ENCODE measurements at regions not wholly inside any gene's neighbourhood (a gene's known extent, or its start where the extent isn't known, plus 50 kb on each side); places are given as distances from the start of the nearest gene placed in this dataset.
"Not testable (repeated sequence)": the region's sequence is repeated elsewhere in the genome, so short reads cannot be mapped to it uniquely, and the experiment has no call there.

DNA sequence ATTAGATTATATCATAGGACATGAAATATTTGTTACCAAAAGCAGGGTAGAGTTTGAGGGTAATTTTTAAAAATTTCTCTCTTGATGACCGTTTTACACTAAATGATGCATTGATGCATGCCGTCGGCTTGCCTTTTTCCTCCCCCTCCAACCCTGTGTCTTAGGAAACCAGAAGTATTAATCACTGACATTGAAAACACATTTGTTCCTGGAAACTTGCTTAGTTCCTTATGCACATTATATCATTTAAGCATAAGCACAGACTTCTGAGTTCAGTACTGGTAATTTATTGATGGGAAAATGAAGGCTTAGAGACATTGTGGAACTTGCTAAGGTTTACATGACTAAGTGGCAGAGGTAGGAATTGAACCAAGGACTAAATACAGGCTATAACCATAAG is 206.3 kb upstream of the SPHKAP start:
- no peak for DNase-seq

DNA sequence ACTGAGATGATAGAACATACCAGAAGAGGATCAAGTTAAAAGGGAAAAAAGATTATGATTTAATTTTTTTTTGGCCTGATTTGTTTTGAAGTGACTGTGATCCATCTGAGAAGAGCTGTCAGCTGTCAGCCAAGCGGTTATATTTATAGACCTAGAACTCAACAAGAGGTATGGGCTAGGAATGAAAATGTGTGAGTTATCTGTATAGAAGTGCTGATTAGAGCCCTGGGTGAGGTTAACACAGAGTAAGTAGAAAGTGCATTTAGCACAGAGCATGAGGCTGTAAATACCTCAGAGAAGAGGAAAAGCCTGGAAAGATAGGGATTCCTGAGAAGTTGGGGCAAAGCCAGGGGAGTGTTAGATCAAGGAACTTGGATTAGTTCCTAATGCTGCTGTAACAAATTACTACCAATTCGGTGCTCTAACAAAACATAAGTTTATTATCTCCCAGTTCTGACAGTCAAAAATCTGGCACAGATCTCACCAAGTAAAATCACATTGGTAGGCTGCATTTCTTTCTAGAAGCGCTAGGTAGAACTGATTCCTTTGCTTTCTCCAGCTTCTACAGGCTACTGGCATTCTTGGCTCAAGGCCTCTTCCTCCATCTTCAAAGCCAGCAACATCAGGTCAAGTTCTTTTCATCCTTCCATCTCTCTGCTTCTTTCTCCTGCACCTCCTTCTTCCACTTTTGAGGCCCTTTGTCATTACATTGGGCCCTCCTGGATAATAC is 197.4 kb upstream of the SPHKAP start:
- DNase-seq = no peak

DNA sequence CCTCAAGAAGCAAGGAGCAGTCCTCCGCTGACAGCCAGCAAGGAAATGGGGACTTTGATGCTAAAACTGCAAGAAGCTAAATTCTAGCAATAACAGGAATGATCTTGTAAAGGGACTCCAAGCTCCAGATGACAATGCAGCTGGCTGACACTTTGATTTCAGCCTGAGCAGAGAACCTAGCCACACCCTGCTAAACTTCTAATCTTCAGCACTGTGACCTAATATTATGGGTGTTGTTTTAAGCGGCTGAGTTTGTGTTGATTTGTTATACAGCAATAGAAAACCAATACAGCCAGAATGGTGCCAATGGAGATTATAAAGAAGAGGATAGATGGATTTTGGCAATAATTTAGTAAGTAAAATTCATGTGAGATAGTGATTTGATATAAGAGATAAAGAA is 196.7 kb upstream of the SPHKAP start:
- no peak for DNase-seq

DNA sequence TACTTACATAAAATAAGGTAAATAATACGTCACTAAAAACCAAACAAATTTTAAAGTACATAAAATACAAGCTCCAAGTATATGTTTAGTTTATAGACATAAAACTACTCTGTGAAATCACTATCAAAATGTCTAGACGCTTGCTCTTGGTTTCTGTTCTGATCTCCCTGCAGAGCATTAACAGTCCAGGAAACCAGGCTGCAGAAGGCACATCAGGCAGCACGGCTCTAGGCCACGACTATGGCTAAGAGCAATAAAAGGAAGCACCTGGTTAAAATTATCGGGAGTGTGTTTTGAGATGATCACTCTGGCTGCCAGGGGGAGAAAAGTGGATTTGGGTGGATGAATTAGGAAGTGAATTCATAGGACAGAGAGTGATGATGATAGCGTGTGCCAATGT is 196.0 kb upstream of the SPHKAP start:
- no peak for DNase-seq

DNA sequence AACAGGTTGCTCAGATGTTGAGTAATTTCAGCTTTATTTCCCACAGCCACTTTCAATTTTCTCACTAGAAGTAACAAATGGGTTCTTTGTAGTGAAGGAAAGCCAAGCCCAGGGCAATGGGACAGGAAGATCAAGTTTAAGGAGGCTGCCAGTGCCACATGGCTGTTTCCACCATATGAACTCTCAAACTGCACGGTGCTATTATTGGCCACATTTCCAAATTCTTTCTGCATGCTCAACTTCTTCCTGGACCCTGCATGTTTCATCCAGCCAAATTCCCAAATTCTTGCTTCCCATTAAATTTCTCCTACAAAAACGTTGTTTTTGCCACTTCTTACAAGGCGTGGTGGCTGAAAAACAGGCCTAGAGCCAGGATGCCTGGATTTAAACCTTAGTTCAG is 193.3 kb upstream of the SPHKAP start:
- no peak for DNase-seq

DNA sequence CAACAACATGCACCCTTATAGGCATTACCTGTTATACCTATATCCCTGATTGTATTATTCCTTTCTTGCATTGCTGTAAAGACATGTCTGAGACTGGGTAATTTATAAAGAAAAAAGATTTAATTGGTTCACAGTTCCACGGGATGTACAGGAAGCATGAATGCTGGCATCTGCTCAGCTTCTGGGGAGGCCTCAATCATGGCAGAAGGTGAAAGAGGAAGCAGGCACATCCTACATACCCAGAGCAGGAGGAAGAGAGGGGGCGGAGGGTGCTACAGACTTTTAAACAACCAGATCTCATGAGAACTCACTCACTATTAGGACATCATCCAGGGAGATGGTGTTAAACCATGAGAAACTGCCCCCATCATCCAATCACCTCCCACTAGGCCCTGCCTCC is 191.7 kb upstream of the SPHKAP start:
- DNase-seq = no peak

DNA sequence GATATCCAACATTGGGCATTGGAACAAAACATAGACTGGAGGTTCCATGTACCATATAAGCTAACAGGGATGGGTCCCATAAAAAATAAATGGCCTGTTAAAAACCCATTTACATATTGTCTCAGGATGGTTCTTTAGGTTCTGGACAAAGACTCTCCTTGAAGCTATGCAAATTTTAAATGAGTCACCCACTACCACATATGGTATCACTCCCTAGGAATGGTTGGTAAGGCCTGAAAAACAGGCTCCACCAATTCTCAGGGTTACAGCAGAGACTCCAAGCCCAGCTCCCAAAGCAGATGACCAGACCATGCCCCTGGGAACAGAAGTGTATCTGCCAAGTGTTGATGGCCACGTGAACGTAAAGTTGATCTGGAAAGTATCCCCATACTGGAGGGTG is 190.7 kb upstream of the SPHKAP start:
- no peak for DNase-seq

DNA sequence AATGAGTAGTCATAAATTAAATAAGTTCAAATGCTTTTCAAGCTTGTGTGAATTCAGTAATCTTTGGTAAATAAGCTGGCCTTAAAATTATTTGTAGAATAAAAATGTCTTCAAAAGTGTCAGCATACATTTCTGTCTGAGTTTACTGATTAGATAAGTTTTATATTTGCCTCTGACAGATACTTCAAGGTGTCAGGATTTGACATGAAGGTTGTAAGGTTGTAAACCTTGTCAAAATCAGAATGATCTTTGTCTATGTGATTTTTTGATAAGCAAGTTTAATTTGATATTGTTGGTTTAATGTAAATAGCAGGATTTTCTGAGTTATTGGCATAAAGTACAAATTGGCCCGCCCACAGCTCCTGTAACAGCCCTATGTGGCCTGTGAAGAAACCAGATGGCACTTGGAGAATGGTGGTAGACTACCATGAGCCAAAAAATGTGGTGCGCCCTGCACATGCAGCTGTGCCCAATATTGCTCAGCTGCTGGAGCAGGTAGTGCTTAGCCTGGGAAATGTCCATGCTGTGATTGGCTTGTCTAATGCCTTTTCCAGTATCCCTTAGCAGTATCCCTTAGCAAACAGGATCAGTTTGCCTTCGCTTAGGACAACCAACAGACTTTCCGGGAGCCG is 188.0 kb upstream of the SPHKAP start:
- no peak for DNase-seq

DNA sequence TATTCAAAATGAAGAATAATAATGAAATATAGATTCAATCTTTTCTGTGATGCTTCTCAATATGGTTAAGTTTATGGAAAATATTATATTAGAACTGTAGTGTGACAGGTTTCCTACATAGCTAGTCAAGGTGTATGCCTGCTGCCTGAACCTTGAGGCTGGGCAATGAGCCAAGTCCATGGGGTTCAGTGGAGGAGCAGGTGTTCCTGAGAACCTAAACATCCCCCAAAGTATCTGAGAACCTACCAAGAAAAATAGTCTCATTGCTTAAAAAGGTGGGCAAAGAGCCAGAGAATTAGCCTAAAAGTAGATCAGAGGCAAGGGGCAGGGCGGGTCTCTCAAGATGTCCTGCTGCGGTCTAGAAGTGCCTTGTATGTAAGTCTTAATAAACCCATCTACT is 185.9 kb upstream of the SPHKAP start:
- no peak for DNase-seq

DNA sequence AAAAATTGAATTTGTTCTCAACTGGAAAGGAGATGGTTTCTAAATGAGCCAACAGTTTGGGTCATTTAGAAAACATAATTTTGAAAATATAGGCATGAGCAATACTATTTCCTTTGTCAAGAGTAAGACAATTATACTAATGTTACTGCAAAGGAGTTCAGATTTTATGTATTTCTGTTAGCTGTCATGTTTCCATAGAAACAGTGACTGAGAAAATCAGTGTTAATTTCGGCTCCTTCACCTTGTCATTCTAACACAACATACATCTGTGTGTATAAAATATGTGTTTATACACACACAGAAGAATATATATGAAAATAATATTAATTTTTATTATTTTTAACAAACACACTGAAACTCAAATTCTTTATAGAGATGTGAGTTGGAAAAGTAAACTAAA is 178.0 kb upstream of the SPHKAP start:
- no peak for DNase-seq

DNA sequence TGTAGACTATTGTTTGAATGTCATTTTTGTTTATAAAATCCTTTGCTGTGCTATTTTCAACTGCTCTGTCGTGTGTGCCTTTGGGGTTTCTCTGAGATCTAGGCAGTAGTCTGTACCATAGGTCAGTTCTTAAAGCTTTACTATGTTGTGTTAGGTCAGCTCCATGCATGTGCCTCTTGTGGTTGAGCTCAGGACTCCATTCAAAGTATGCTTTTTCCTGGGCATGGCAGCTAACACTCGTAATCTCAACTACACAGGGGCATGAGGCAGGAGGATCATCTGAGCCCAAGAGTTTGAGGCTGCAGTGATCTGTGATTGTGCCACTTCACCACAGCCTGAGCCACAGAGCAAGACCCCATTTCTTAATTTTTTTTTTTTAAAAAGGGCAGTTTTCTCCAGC is 174.4 kb upstream of the SPHKAP start:
- no peak for DNase-seq

DNA sequence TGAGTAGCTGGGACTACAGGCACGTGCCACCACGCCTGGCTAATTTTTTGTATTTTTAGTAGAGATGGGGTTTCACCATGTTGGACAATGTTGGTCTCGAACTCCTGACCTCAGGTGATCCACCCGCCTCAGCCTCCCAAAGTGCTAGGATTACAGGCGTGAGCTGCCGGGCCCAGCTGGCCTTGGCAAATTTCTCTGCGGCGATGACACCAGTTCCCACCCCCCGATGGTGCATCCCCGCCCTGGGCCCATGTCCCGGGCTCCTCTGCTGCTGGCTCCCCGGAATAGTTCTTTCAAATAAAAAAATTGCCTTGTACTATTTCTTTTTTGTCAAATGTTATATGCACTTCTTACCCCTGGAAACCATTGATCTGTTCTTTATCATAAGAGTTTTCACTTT is 171.5 kb upstream of the SPHKAP start:
- DNase-seq = not testable (repeated sequence)

DNA sequence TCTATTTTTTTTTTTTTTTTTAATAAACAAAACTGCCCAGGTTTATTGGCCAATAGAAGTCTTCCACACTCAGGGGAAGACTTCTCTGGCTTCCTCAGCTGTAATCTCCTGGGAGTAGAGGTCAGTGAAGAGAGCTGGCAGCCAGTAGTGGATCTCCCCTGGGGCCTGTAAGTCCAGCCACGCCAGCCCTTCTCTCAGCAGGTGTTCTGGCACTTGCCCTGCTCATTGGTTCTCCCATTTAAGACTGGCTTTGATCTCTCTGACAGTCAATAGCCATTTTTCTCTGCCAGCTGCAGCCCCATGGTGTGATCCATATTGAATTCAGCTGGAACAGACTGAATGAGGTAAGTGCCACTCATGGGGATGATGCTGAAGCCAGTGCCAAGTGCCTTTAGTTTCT is 170.6 kb upstream of the SPHKAP start:
- no peak for DNase-seq

DNA sequence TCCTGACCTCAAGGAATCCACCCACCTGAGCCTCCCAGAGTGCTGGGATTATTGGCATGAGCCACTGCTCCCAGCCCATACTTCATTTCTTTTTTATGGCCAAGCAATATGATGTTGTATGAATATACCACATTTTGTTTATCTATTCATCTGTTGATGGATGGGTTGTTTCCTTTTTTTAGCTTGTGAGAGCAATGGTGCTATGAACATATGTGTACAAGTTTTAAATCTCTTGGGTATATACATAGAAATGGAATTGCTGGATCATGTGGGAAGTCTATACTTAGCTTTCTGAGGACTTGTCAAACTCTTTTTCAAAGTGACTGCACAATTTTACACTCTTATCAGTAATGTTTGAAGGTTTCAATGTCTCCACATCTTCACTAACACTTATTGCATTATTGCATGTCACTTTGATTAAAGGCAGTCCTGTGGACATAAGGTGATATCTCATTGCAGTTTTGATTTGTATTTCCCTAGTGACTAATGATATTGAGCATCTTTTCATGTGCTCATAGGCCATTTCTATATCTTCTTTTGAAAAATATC is 167.1 kb upstream of the SPHKAP start:
- DNase-seq = no peak

DNA sequence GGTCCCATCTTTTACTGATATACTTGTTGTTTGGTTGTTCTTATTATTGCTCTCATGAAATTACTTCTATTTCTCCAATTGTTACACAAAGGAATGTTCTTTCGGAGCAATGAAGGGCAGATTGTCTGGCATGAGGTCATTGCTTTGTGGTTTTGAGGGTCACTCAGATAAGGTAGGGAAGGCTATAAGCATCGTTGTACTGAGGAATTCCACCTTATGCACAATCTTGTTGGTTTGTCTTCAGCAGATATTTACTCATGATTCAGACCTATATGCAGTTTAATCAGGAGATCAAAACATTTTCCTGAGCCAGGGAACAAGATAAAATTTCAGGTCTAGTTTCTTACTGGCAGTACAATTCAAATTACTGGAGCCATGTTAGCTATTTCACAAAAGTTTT is 163.0 kb upstream of the SPHKAP start:
- no peak for DNase-seq

DNA sequence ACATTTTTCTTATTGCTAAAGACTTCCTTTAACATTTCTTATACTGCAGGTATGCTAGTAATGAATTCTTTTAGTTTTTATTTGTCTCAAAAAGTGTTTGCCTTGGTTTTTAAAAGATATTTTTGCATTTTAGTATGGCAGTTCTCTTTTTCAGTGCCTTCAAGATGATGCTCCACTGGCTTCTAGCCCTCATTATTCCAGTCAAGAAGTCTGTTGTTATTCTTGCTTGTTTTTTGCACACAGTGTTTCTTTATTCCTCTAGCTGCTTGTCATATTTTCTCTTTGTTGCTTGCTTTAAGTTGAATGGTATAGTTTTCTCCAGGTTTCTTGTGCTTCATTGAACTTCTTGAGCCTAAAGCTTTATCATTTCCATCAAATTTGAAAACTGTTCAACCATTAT is 158.0 kb upstream of the SPHKAP start:
- no peak for DNase-seq

DNA sequence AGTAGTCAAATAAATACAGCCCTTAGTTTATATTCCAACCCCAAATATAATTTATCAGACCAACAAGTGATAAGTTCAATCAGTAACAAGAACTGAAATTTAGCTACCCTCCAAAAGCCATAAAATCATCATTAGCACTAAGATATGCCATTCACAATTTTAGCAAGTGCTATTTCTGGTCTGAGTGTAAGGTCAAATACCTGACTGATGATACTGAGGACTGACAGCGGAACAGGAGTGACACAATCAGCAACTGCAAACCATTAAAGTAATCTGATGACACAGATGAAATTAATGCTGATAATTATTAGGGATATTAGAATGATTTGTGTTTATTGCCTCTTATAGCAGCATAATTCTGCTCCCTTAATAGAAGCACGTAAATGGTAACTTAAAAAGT is 152.7 kb upstream of the SPHKAP start:
- DNase-seq = no peak

DNA sequence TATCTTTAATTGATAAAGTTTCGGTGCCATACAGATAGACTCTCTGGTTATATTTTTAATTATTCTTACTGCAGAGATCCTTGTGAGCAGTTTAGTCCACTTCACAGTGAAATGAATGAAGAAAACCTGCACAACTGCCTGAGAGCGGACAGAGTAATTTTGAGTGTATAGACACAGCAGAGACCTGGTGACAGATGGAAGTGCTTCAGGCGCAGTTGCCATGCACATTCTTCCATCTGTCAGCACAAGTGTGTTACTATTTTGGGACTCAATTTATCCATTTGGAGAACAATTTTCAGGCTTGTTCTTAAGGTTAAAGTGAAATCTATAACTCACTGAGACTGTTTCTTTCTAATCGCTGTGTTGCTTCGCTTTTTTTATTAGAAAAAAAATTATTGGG is 147.8 kb upstream of the SPHKAP start:
- no peak for DNase-seq

DNA sequence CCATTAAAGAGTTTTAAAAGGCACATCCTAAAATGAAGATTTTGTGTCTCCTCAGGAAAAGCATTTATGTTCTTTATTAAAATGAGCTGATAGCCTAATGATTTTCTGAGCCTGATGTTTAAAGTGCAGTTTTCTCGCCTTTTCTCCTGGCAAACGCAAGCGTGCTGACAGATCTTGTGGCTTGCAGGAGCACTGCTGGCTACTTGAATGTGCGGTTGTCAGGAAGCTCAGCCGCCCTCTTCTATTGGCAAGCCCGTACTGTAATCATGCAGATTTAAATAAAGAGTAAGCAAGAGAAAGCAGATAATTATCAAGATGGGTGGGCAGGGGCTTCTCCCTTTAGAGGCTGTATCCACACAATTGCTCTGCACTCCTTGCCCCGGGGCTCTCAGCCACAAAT is 139.5 kb upstream of the SPHKAP start:
- no peak for DNase-seq

DNA sequence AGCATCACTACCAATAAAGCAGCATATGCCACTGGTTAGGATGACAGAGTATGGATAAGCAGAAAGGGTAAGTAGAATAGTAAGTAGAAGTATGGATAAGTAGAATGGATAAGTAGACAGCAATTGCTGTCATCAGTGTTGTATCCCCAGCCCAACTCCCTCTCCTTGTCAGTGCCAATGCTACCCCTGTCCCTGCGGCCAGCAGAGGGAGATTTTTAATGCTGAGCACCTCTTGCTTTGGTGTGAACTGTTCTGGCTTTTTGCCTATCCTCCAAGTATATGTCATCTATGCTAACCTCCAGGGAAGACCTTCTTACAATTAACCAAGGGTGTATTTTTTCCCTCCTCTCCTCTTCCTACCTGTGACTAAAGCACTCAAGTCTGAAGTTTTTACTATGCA is 136.7 kb upstream of the SPHKAP start:
- DNase-seq = no peak

DNA sequence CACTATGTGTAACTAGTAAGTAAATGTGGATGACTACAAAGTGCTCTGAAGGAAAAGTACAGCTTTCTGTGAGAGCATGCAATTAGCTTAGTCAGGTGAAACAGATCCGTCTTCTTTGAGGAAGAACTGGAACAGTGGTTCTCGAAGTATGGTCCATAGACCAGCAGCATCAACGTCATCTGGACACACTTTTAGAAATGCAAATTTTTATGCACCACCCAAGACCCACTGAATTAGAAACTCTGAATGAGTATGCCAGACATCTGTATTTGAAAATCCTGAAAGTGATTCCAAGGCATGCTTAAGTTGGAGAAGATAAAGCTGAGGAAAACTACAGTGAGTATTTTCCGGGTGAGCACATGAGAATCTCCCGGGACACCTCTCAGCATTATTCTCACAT is 130.7 kb upstream of the SPHKAP start:
- DNase-seq = no peak

DNA sequence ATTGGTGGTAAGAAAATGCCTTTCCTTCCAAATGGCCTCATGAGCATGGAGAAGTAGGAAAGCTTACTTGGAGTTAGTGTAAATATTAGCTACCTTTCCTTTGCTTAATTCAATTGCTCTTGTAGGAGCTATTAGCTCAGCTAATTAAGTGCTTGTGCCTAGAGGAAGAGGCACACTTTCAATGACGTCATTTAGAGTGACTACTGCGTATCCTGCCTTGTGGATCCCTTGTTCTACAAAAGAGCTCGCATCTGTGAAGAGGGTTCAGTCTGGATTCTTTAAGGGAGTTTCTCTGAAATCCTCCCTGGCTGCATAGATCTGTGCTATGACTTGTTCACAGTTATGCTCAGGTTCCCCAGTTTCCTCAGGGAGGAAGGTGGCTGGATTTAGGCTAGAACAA is 122.5 kb upstream of the SPHKAP start:
- no peak for DNase-seq

DNA sequence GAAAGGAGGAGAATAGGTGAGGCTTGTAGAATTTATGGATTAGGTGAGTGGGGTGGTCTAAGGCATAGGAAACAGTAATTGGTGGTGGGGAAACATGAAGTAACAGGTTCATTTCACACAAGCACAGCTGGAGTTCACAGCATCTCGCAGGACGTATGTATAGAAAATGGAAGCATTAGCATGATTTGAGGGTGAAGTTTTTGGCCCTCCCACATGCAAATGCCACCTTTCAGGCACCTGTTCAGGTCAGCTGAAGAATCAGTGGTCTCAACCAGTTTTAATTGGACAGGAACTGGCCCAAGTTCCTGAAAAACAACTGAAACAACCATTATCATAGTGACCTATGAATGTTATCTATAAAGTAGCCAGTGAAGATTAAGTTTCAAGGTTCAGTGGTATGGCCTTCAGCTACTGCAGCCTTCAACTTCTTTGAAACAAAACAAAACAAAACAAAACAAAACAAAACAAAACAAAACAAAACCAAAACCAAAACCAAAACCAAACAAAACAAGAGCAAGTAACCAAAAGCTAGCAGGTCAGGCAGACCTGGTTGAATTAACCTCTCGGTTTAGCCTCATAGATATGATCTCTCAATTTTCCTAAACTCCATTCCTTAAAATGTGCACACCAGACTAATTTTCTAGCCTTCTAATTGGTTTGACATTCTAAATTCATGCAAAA is 102.1 kb upstream of the SPHKAP start:
- DNase-seq = no peak

DNA sequence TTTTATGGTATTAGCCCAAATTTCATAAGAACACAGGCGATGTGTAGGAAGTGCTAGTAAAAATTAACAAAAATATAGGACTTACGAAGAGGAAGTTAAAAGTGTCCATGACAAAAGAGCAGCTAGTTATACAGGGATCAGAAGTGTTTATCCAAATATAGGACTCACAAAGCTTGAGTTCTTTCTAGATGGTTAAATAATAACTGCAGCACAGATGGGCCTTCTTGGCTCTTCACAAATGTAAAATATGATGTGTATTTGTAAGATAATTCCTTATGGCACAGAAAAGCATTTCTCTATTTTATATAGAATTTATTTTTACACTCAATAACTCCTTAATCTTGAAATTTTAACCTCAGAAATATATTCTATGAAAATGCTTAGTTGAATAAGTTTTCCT is 100.9 kb upstream of the SPHKAP start:
- no peak for DNase-seq

Measured in GF-D8 (cell line).